T-cell (primary cell): ENCODE measurements at regions not wholly inside any gene's neighbourhood (a gene's known extent, or its start where the extent isn't known, plus 50 kb on each side); places are given as distances from the start of the nearest gene placed in this dataset.

ENCODE experiments used
- ATAC-seq, 4 experiments: fragments of 200-7000 bp in 3 of 4; fragments of 150-1000 bp in 1 of 4; cut with Tn5 transposase; replicated peaks in 1 of 4; 1 replicate in 3 of 4; 2 replicates in 1 of 4; pipeline ENCODE4 v1.10.0; 2021; ENCODE audit warnings: moderate library complexity in 3 of 4, mild to moderate bottlenecking in 2 of 4, moderate number of reproducible peaks in 1 of 4
- CTCF ChIA-PET, 2 donors: fragments of 300-600 bp; sonication (Branson Sonifier 250); formaldehyde crosslinking; loops; one replicate each; lab custom pipeline; 2022; ENCODE audit warnings: antibody characterized with exemption in 2 of 2; lab: Charles Lee
- POLR2A ChIA-PET, 2 donors: fragments of 300-600 bp; sonication (Branson Sonifier 250); formaldehyde crosslinking; loops; one replicate each; lab custom pipeline; 2022; ENCODE audit warnings: antibody characterized with exemption in 2 of 2; lab: Charles Lee
- DNase-seq, 35 experiments: peaks; one replicate each; pipeline versions ENCODE4 v3.0.0 to v3.0.0-alpha.2; 2013 to 2023
- H3K27ac ChIP-seq: one replicate; pipeline ENCODE4 v1.5.1; 2013; ENCODE audit warnings: low read length
- H3K27me3 ChIP-seq, 2 experiments: replicated peaks in 1 of 2; 1 replicate in 1 of 2; 2 replicates in 1 of 2; pipeline versions ENCODE4 v1.6.1 to v1.7.0; 2013; ENCODE audit warnings: low read length in 1 of 2, mixed read lengths in 1 of 2; ENCODE audit not compliant: control insufficient read depth in 2 of 2, insufficient read depth in 2 of 2; ENCODE audit errors: extremely low read depth in 1 of 2
- H3K36me3 ChIP-seq, 2 donors: 1 replicate in 1 of 2; 2 replicates in 1 of 2; pipeline versions ENCODE4 v1.6.1 to v1.7.0; 2013; ENCODE audit warnings: low read length in 1 of 2; ENCODE audit not compliant: control insufficient read depth in 2 of 2, insufficient read depth in 1 of 2; ENCODE audit errors: extremely low read depth in 1 of 2
- H3K4me1 ChIP-seq, 2 experiments: 1 replicate in 1 of 2; 2 replicates in 1 of 2; pipeline versions ENCODE4 v1.6.1 to v1.7.0; 2013; ENCODE audit warnings: low read length in 2 of 2, mixed read lengths in 1 of 2; ENCODE audit not compliant: insufficient read depth in 2 of 2, control insufficient read depth in 1 of 2; ENCODE audit errors: extremely low read depth in 1 of 2
- H3K4me3 ChIP-seq, 2 donors: 1 replicate in 1 of 2; 2 replicates in 1 of 2; pipeline versions ENCODE4 v1.5.1 to v1.7.0; 2013; ENCODE audit warnings: mild to moderate bottlenecking in 2 of 2, low read length in 1 of 2, moderate library complexity in 1 of 2; ENCODE audit not compliant: control insufficient read depth in 1 of 2; ENCODE audit errors: extremely low read depth in 1 of 2
- H3K9me3 ChIP-seq: 2 replicates; pipeline ENCODE4 v1.7.0; 2013
- H3K27ac Mint-ChIP-seq, 2 donors: one replicate each; pipeline ENCODE4 v1.8.0; 2020 to 2021; ENCODE audit warnings: mild to moderate bottlenecking in 2 of 2, mixed read lengths in 2 of 2
- H3K27me3 Mint-ChIP-seq, 2 donors: one replicate each; pipeline ENCODE4 v1.8.0; 2021 to 2022; ENCODE audit warnings: mixed read lengths in 2 of 2
- H3K36me3 Mint-ChIP-seq: one replicate; pipeline ENCODE4 v1.8.0; 2021; ENCODE audit warnings: mixed read lengths
- H3K4me1 Mint-ChIP-seq, 3 donors: one replicate each; pipeline ENCODE4 v1.8.0; 2020 to 2022; ENCODE audit warnings: mixed read lengths in 3 of 3, mild to moderate bottlenecking in 1 of 3
- H3K4me3 Mint-ChIP-seq, 3 donors: one replicate each; pipeline ENCODE4 v1.8.0; 2020 to 2022; ENCODE audit warnings: mild to moderate bottlenecking in 3 of 3, mixed read lengths in 3 of 3, moderate library complexity in 3 of 3
- H3K9me3 Mint-ChIP-seq, 3 donors: one replicate each; pipeline ENCODE4 v1.8.0; 2020 to 2022; ENCODE audit warnings: mixed read lengths in 3 of 3
- WGBS: methylation state at CpG from one replicate; pipeline ENCODE4 v1.1.5; 2013; ENCODE audit warnings: missing lambda C conversion rate; ENCODE audit not compliant: insufficient coverage; 5-methylcytosine and 5-hydroxymethylcytosine counted together

DNA sequence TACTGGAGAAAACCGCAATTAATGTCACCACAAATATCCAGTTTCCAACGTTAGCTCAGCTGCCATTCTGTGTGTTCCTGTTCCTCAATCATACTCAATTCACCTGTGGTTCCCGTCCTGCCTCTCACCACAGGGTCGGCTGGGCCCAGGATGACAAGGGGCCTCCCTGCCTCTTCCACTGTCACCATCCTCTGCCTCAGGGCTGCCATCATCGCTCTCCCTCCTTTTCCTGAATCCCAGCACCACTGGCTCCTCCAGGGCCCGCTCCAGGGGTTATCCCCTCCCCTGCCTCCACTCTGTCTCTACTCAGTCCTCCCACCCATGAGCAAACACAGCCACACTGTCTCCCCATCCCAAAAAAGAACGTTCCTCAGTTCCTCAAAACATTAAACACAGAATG lies 170.9 kb upstream of the NSMCE3 start:
- H3K9me3 ChIP-seq: no peaks in the 10 kb centered on the region
- Mint-ChIP-seq H3K9me3 (peaks cover 0 to 6% (median 0%) of the 10 kb centered on the region in 3 donors), H3K27ac (no peak overlapping the region), H3K4me1 (no peaks in the 10 kb centered on the region), H3K4me3 (no peak overlapping the region), H3K36me3 (no peaks in the 10 kb centered on the region), H3K27me3 (peaks cover 2 to 15% of the 10 kb centered on the region in 2 donors)
- CTCF ChIA-PET: no interaction called here
- H3K36me3 ChIP-seq: no peaks in the 10 kb centered on the region
- peaks cover 0 to 5% of the 10 kb centered on the region in 2 experiments for H3K27me3 ChIP-seq
- H3K27ac ChIP-seq: no peak overlapping the region
- POLR2A ChIA-PET: no interaction called here
- no peak for DNase-seq
- WGBS: 75% methylated on average over 6 of the region's 7 CpGs
- H3K4me1 ChIP-seq: no peaks in the 10 kb centered on the region
- no peak for ATAC-seq
- H3K4me3 ChIP-seq: no peak overlapping the region

DNA sequence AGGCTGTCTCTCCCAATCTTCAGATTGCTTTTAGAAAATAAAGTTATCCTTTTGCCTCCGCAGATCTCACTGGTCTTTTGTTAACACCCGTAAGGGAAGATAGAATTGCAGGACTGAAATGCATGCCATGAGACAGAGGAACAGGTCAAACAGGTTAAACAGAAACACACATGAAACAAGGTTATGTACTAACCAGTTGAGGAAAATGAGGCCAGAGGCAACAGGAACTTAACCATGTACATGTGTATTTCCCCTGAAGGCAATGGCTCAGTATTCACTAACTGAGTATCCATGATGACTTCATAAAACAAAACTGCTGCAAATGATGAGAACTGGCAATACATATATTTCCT lies 169.1 kb upstream of the NSMCE3 start:
- Mint-ChIP-seq H3K36me3 (no peaks in the 10 kb centered on the region), H3K4me3 (no peak overlapping the region), H3K27me3 (peaks cover 5 to 24% of the 10 kb centered on the region in 2 donors), H3K9me3 (peaks cover 0 to 6% (median 0%) of the 10 kb centered on the region in 3 donors), H3K4me1 (no peaks in the 10 kb centered on the region), H3K27ac (no peak overlapping the region)
- Histone ChIP-seq H3K9me3 (no peaks in the 10 kb centered on the region), H3K4me1 (no peaks in the 10 kb centered on the region), H3K4me3 (no peak overlapping the region), H3K27ac (no peak overlapping the region), H3K36me3 (no peaks in the 10 kb centered on the region), H3K27me3 (peaks cover 0 to 8% of the 10 kb centered on the region in 2 experiments)
- CTCF ChIA-PET: no interaction called here
- DNase-seq (no peak), ATAC-seq (no peak)
- POLR2A ChIA-PET: no interaction called here
- 0% methylated on average over 1 of the region's 2 CpGs for WGBS

DNA sequence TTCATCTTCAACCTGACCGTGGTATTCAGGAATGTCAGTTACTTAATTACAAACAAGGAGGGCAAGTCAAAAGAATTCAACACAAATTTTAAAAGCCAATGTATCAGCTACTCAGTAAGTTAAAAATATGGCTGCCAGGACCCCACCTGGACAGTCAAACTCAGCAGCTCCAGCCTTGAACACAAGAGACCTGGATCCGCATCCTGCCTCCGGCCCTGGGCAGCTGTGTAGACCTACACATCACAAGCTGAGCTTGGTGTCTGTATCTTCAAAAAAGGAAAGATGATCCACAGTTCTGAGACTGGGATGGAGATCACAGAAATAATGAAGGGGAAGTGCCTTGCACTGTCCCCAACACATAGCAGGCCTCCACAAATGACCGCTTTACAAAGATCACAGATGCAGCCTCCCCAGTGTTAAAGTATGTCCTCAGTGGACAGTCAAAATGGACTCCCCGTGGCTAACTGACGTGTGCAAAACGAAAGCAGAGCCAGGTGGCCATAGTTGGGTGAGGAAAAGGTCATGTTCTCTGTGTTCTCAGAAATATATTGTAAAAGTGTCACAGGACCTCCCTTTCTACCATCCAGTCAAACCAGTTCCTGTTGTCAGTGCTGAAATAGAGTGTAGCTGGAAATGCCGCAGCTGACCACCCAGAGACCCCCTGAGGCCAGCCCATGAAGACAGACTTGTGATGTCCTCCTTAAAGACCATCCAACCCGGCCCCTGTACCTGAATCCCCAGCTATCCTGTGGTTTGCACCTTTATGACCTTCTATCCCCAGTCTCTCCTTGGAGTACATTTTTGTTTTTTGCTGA lies 168.5 kb upstream of the NSMCE3 start:
- 75% methylated on average over 8 of the region's 9 CpGs for WGBS
- POLR2A ChIA-PET: no interaction called here
- H3K9me3 Mint-ChIP-seq: peaks cover 0 to 6% (median 0%) of the 10 kb centered on the region in 3 donors

DNA sequence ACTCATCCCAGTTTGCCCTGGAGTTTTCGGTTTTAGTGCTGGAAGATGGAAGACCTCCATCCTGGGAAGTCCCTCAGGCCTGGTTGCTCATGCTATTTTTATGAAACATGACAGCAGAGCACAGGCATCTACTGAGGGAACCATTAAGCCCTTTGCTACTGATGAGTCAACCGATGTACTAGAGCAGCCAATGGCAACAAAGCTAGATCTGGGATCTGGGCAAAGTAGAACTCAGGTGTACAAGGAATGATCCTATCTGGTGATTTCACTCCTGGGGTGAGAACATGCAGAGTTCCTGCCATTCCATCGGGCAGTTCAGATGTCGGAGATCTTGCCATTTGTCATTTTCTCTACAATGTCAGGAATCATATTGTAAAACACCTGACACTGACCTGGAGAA lies 166.2 kb upstream of the NSMCE3 start:
- Mint-ChIP-seq H3K9me3 (peaks cover 0 to 3% (median 0%) of the 10 kb centered on the region in 3 donors), H3K4me3 (no peak overlapping the region), H3K36me3 (no peaks in the 10 kb centered on the region), H3K27me3 (peaks cover 7 to 33% of the 10 kb centered on the region in 2 donors), H3K4me1 (no peaks in the 10 kb centered on the region), H3K27ac (no peak overlapping the region)
- Histone ChIP-seq H3K4me1 (no peaks in the 10 kb centered on the region), H3K27me3 (peaks cover 0 to 13% of the 10 kb centered on the region in 2 experiments), H3K27ac (no peak overlapping the region), H3K9me3 (no peaks in the 10 kb centered on the region), H3K36me3 (no peaks in the 10 kb centered on the region), H3K4me3 (no peak overlapping the region)
- ChIA-PET POLR2A (no interaction called here), CTCF (interaction anchor here in 1 of 2 donors (0.6 kb wide), 1 partner anchor 11 kb away, joined by 3 read pairs; no protein-coding TSS in a partner anchor)
- DNase-seq (no peak), ATAC-seq (no peak)
- WGBS: 80% methylated on average over 2 of the region's 4 CpGs

More for the DNA sequence above, 168.5 kb upstream of the NSMCE3 start:
- Histone ChIP-seq H3K9me3 (no peaks in the 10 kb centered on the region), H3K27me3 (peaks cover 0 to 8% of the 10 kb centered on the region in 2 experiments), H3K27ac (no peak overlapping the region), H3K4me3 (no peak overlapping the region), H3K4me1 (no peaks in the 10 kb centered on the region), H3K36me3 (no peaks in the 10 kb centered on the region)
- Mint-ChIP-seq H3K27me3 (peaks cover 5 to 28% of the 10 kb centered on the region in 2 donors), H3K4me1 (no peaks in the 10 kb centered on the region), H3K4me3 (no peak overlapping the region), H3K36me3 (no peaks in the 10 kb centered on the region), H3K27ac (no peak overlapping the region)
- CTCF ChIA-PET: no interaction called here
- DNase-seq (no peak), ATAC-seq (no peak)

DNA sequence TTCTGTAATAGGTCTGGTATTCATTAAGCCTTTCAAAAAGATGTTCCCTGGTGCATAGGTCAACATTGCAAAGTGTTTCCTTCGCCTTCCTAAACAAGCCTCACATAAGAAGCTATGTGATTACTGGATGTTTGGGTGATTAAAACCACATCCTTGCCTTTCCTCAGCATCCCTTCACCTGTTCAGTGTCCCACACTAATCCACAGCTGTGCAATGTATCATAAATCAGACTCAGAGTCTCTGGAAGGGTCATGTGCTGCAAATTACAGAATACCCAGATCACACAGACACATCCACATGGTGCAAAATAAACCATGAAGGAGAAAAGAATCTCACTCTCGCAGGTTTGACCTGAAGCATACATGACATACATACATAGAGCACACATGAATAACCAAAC lies 164.7 kb upstream of the NSMCE3 start:
- Mint-ChIP-seq H3K36me3 (no peaks in the 10 kb centered on the region), H3K4me3 (no peak overlapping the region), H3K9me3 (no peaks in the 10 kb centered on the region), H3K4me1 (no peaks in the 10 kb centered on the region), H3K27ac (no peak overlapping the region), H3K27me3 (peaks cover 7 to 29% of the 10 kb centered on the region in 2 donors)
- CTCF ChIA-PET: no interaction called here
- 80% methylated on average over 1 of the region's 2 CpGs for WGBS
- no peak for ATAC-seq
- POLR2A ChIA-PET: no interaction called here
- Histone ChIP-seq H3K27me3 (peaks cover 0 to 16% of the 10 kb centered on the region in 2 experiments), H3K4me3 (no peak overlapping the region), H3K36me3 (no peaks in the 10 kb centered on the region), H3K9me3 (no peaks in the 10 kb centered on the region), H3K27ac (no peak overlapping the region), H3K4me1 (no peaks in the 10 kb centered on the region)
- DNase-seq: no peak

DNA sequence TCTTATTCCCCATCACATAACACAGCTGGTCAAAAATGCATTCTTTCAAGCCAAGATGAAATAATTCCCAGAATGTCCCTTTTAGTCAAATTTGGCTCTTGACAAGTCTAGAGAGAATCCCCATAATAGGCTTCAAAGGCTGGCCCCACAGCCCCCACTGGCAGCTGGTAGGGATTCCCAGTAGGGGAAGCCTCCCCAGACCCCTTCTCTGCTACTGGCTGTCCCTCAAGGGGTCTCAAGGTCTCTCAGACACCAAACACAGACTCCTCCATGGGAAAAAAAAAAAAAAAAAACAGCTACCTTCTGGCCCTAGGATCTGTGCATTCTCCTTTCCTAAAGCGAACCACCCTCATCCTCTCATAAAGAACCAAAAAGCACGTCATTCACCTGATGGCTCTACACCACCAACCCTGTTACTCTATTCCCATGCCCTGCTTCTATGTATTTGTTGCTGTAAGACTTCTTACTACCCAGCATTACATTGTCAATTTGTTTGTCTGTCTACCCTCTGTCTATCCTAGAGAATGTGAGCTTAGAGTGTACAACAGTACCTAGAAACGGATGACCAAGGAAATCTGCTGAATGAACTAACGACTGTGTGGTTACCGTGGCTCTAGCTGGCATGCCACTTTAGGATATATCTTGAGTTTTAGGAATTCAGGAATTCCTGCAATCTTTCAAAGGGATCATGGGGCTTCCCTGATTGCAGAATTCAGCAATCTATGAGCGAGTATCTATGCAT lies 164.1 kb upstream of the NSMCE3 start:
- Histone ChIP-seq H3K4me1 (no peaks in the 10 kb centered on the region), H3K27me3 (peaks cover 0 to 16% of the 10 kb centered on the region in 2 experiments), H3K4me3 (no peak overlapping the region), H3K27ac (no peak overlapping the region), H3K36me3 (no peaks in the 10 kb centered on the region), H3K9me3 (no peaks in the 10 kb centered on the region)
- peaks cover 7 to 29% of the 10 kb centered on the region in 2 donors for H3K27me3 Mint-ChIP-seq
- 76% methylated on average over 3 of the region's 6 CpGs for WGBS
- H3K9me3 Mint-ChIP-seq: no peaks in the 10 kb centered on the region
- H3K36me3 Mint-ChIP-seq: no peaks in the 10 kb centered on the region
- ChIA-PET CTCF (no interaction called here), POLR2A (no interaction called here)
- no peak overlapping the region for H3K27ac Mint-ChIP-seq
- ATAC-seq (no peak), DNase-seq (no peak)
- H3K4me3 Mint-ChIP-seq: no peak overlapping the region
- H3K4me1 Mint-ChIP-seq: no peaks in the 10 kb centered on the region
